C4-2B (cell line): ENCODE measurements at regions not wholly inside any gene's neighbourhood (a gene's known extent, or its start where the extent isn't known, plus 50 kb on each side); places are given as distances from the start of the nearest gene placed in this dataset.

Experiments
- H3K27ac ChIP-seq: fragments of 450-650 bp; 2 replicates; pipeline ENCODE4 v1.5.1; 2017
- ZFX ChIP-seq: fragments of 450-650 bp; IDR thresholded peaks from 2 replicates; pipeline ENCODE4 v1.6.1; 2017
- TF ChIP-seq, protein P1 (sequence below): fragments of 450-650 bp; conservative IDR thresholded peaks from 2 replicates; pipeline ENCODE4 v1.5.1; 2017; ENCODE audit warnings: mild to moderate bottlenecking

DNA sequence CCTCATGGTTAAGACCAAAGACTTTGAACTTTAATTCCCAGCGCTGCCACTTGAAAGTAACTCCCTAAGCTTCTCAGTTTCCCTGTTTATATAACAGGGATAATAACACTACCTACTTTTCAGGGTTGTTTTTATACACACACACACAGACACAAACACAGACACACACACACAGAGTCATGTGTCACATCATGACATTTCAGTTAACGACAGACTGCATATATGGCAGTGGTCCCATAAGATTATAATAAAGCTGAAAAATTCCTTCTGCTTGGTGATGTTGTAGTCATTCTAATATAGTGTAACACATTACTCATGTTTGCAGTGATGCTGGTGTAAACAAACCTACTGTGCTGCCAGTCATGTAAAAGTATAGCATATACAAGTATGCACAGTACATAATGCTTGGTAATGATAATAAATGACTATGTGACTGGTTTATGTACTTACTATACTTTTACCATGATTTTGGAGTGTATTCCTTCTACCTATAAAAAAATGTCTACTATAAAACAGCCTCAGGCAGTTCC is 89.2 kb upstream of the ITGA4 start:
- H3K27ac ChIP-seq = no peak overlapping the region
- TF ChIP-seq ZFX = no peak
- TF ChIP-seq, protein P1, sequence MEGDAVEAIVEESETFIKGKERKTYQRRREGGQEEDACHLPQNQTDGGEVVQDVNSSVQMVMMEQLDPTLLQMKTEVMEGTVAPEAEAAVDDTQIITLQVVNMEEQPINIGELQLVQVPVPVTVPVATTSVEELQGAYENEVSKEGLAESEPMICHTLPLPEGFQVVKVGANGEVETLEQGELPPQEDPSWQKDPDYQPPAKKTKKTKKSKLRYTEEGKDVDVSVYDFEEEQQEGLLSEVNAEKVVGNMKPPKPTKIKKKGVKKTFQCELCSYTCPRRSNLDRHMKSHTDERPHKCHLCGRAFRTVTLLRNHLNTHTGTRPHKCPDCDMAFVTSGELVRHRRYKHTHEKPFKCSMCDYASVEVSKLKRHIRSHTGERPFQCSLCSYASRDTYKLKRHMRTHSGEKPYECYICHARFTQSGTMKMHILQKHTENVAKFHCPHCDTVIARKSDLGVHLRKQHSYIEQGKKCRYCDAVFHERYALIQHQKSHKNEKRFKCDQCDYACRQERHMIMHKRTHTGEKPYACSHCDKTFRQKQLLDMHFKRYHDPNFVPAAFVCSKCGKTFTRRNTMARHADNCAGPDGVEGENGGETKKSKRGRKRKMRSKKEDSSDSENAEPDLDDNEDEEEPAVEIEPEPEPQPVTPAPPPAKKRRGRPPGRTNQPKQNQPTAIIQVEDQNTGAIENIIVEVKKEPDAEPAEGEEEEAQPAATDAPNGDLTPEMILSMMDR = no peak

DNA sequence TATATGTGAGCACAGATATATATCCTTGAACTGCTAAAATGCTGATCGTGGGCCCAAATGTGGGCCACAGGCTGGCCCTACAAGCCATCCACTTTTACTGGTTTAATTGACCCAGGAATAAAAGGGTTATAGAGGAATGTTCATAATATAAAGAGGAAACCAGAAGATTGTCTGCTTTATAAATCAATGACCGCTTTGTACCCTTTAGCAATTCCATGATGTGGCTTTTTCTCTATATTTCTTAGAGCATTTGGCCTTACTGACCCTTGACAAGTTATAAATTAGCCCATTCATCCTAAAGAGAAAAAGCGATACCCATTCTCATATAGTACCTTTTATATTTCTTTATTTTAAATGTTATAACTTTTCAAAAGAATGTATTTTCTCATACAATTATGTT is 87.1 kb upstream of the ITGA4 start:
- no peak for TF ChIP-seq ZFX
- TF ChIP-seq, protein P1 = no peak
- no peak overlapping the region for H3K27ac ChIP-seq

DNA sequence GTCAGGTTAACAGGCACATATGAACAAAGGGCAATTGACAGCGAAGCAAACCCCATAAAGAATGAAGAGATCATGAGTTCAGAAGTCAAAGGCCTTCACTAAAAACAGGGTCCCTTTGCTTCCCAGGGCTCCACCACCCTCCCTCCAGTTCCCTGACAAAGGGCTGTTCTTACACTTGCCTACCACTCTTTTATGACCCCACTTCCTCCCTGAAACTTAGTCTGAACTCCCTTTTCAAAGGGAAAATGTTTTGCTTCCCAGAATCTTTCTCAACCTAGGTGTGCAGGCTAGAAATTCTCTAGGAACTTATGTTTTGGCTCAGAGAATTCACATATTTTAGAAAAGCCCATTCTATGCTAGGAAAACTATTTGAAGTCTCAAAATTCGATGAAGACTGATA is 86.0 kb upstream of the ITGA4 start:
- no peak overlapping the region for H3K27ac ChIP-seq
- TF ChIP-seq ZFX = no peak

DNA sequence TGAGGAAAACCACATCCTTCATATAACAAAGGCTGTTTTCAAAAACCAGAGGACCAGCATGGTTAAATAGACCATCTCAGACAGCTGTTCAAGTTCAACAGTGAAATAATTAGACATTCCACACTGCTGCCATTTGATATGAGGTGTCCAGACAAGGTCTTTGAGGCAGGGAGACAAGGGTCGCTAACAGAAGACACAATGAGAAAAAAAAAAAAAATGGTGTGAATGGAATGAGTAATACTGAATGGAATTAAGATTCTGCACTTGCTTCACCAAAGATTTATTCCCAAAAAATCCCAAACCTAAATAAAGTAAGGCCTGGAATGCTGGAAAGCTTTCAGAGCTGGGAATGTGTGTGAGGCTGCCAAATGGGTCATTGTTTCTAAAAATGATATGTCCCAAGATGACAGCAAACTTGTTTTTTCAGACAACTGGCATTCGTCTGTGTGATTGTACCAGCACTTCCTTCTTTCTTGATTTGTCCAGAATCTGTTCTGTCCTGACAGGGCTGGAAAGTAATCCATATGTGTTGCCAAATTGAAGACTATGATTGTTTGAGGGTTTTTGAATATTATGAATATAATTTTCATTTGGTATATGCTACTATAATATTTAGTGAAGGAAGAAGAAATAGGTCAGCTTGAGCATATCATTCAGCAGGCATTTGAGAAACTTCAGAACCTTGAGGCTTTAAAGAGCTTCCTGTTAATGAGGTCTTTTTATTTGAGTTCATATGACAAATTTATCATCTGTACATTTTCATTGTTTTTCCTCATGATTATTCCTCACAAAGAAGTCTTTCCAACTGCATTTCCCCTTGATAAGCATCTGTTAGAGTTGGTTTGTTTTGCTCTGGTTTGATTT is 85.2 kb upstream of the ITGA4 start:
- no peak overlapping the region for H3K27ac ChIP-seq
- TF ChIP-seq ZFX = no peak
- TF ChIP-seq, protein P1 = no peak

DNA sequence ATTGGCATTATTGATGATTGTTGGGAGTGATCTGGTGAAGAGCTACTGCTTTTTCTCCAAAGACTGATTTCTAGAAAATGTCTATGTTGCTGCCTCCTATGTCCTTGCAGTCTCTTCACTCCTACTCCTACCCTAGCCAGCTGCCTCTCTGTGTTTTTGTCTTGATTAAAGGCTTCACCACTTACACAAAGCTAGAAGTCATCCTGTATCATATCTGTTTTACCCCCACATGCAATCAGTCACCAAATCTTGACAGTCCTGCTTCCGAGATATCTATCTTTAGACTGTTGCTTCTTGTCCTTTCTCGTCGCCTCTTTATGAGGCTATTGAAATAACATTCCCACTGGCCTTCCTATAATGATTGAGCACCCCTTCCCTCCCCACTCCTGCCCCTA is 84.5 kb upstream of the ITGA4 start:
- H3K27ac ChIP-seq = no peak overlapping the region
- TF ChIP-seq, protein P1 = no peak
- no peak for TF ChIP-seq ZFX

DNA sequence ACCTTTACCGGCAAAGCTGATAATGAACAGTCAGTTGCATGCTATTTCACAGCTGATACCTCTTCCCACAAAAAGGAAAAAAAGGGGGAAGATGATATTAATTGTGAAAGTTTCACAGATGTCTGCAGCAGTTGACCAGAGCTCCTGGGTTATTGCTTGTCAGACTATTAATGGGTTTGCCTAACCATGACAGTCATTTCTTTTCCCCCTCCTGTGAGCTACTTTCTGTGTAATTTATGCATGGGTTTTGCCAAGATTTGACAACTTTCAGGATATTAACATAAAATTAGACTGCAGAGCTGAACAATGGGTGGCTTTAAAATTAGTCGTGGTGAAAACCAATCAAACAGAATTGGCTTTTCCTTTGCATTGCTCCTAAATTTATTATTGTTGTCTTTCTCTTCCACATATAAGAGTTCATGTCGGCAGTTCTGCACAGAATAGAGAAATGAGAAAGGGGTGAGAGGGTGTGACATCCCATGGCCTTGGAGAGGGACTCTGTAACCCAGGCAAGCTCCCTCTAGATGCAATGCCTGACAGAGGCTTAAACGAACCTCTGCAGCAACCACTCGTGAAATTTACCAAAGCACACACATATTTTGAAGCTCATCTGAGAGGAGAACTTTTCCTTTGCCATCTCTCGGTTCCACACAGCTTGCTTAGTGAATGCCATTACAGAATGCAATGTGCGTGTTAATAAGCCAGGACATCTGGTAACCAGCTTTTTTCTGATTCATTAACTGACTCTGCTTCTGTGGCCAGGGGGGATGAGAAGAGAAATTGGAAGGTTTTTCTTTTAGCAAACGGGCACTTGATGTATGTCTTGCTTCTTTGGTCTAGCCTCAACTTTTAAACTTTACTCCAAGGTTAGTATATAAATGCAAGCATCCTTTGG is 82.2 kb upstream of the ITGA4 start:
- no peak overlapping the region for H3K27ac ChIP-seq
- TF ChIP-seq, protein P1 = no peak
- TF ChIP-seq ZFX = no peak

DNA sequence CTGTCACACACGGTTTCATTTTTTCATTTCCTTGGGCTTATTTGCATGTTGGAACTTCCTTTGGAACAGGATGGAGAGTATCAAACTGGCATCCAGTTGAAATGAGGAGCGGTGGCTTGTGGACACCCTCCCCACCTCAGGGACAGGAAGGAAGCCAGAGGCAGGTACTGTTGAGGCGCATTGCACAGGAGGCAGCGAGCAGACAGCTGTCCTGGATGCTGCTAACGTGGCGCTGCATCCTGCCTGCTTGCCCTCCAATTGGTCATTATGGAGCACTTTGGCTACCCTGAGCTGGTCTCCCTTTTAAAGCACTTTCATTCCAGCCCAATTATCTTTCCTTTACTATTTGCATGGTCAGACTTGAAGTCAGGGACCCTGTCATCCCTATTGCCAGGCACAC is 80.7 kb upstream of the ITGA4 start:
- no peak overlapping the region for H3K27ac ChIP-seq
- no peak for TF ChIP-seq ZFX
- TF ChIP-seq, protein P1 = no peak
